Hepatocyte (in vitro differentiated cells): ENCODE measurements at regions not wholly inside any gene's neighbourhood (a gene's known extent, or its start where the extent isn't known, plus 50 kb on each side); places are given as distances from the start of the nearest gene placed in this dataset.

Source experiments
- DNase-seq: peaks from one replicate; pipeline ENCODE4 v3.0.0-alpha.2; 2016; ENCODE audit warnings: low spot score
- H2AFZ ChIP-seq: fragments of 200-600 bp; sonication (generic); 2 replicates; pipeline ENCODE4 v1.6.0; 2016; ENCODE audit warnings: antibody characterized with exemption, mild to moderate bottlenecking
- H3K27ac ChIP-seq: fragments of 200-600 bp; sonication (generic); 2 replicates; pipeline ENCODE4 v1.5.1; 2016; ENCODE audit warnings: mild to moderate bottlenecking
- H3K27me3 ChIP-seq: fragments of 200-600 bp; sonication (generic); 2 replicates; pipeline ENCODE4 v1.6.1; 2016
- H3K36me3 ChIP-seq: fragments of 200-600 bp; sonication (generic); replicated peaks from 2 replicates; pipeline ENCODE4 v1.5.1; 2016; ENCODE audit warnings: low read depth; ENCODE audit not compliant: insufficient read depth
- H3K4me1 ChIP-seq: fragments of 200-600 bp; sonication (generic); 2 replicates; pipeline ENCODE4 v1.5.1; 2016; ENCODE audit warnings: mild to moderate bottlenecking, moderate library complexity; ENCODE audit not compliant: insufficient read depth
- H3K4me2 ChIP-seq: fragments of 200-600 bp; sonication (generic); 2 replicates; pipeline ENCODE4 v1.6.0; 2016
- H3K4me3 ChIP-seq: fragments of 200-600 bp; sonication (generic); 2 replicates; pipeline ENCODE4 v1.5.1; 2016; ENCODE audit warnings: mild to moderate bottlenecking
- H3K79me2 ChIP-seq: fragments of 200-600 bp; sonication (generic); 2 replicates; pipeline ENCODE4 v1.6.0; 2017; ENCODE audit warnings: mild to moderate bottlenecking
- H3K9me2 ChIP-seq: fragments of 200-600 bp; sonication (generic); replicated peaks from 2 replicates; pipeline ENCODE4 v1.6.0; 2017; ENCODE audit warnings: mild to moderate bottlenecking; ENCODE audit not compliant: insufficient read depth
- H3K9me3 ChIP-seq: fragments of 200-600 bp; sonication (generic); 2 replicates; pipeline ENCODE4 v1.5.1; 2016; ENCODE audit warnings: low read depth, mild to moderate bottlenecking
- H4K20me1 ChIP-seq: fragments of 200-600 bp; sonication (generic); 2 replicates; pipeline ENCODE4 v1.6.0; 2016; ENCODE audit warnings: mild to moderate bottlenecking; ENCODE audit not compliant: insufficient read depth, poor library complexity, severe bottlenecking
- EZH2 ChIP-seq: fragments of 200-600 bp; sonication (generic); IDR thresholded peaks from 2 replicates; pipeline ENCODE4 v1.6.1; 2016; ENCODE audit warnings: antibody characterized with exemption, mild to moderate bottlenecking, borderline replicate concordance
- EZH2phosphoT487 ChIP-seq: fragments of 200-600 bp; sonication (generic); IDR thresholded peaks from one replicate; pipeline ENCODE4 v1.6.1; 2018; ENCODE audit warnings: antibody characterized with exemption, mild to moderate bottlenecking, low read depth, moderate library complexity; ENCODE audit not compliant: unreplicated experiment, severe bottlenecking
- WGBS: methylation state at CpG from one replicate; pipeline ENCODE4 v1.1.6; 2016; ENCODE audit warnings: low lambda C conversion rate; ENCODE audit errors: missing lambda C conversion rate; 5-methylcytosine and 5-hydroxymethylcytosine counted together
- TF ChIP-seq, protein P1 (sequence below): fragments of 200-600 bp; sonication (generic); IDR thresholded peaks from 2 replicates; pipeline ENCODE4 v1.5.1; 2016; ENCODE audit warnings: antibody characterized with exemption, mild to moderate bottlenecking; ENCODE audit not compliant: poor library complexity

GRCh38 chr16:26961459-26961858 lies 105.3 kb upstream of the C16orf82 start:
- H3K4me3 ChIP-seq: no peak overlapping the region
- no peaks in the 10 kb centered on the region for H3K79me2 ChIP-seq
- H3K9me2 ChIP-seq: no peaks in the 10 kb centered on the region
- H3K27ac ChIP-seq: no peak overlapping the region
- no peak overlapping the region for H3K4me2 ChIP-seq
- no peaks in the 10 kb centered on the region for H3K36me3 ChIP-seq
- no peak for DNase-seq
- no peak overlapping the region for H2AFZ ChIP-seq
- no peaks in the 10 kb centered on the region for H4K20me1 ChIP-seq
- H3K27me3 ChIP-seq: no peaks in the 10 kb centered on the region
- no peaks in the 10 kb centered on the region for H3K4me1 ChIP-seq
- TF ChIP-seq EZH2phosphoT487 (no peak), EZH2 (no peak)
- TF ChIP-seq, protein P1, sequence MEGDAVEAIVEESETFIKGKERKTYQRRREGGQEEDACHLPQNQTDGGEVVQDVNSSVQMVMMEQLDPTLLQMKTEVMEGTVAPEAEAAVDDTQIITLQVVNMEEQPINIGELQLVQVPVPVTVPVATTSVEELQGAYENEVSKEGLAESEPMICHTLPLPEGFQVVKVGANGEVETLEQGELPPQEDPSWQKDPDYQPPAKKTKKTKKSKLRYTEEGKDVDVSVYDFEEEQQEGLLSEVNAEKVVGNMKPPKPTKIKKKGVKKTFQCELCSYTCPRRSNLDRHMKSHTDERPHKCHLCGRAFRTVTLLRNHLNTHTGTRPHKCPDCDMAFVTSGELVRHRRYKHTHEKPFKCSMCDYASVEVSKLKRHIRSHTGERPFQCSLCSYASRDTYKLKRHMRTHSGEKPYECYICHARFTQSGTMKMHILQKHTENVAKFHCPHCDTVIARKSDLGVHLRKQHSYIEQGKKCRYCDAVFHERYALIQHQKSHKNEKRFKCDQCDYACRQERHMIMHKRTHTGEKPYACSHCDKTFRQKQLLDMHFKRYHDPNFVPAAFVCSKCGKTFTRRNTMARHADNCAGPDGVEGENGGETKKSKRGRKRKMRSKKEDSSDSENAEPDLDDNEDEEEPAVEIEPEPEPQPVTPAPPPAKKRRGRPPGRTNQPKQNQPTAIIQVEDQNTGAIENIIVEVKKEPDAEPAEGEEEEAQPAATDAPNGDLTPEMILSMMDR: no peak
- no peaks in the 10 kb centered on the region for H3K9me3 ChIP-seq

DNA sequence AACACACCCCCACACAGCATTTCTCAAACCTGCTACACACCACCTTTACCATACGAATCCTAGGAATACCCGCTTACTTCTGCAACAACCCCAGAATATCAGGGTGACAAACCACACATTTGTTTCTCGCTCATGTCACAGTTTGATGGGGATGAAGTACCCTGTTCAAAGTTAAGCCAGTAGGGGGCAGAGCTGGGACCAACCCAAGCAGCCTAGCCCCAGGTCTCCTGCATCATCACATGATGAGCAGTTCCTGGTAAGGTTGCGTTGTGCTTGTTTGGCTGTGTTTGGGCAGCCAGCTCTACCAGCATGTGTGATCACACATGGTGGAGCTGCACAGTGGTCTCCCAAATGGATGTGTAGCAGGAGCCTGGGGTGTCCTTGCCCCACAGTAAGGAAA lies 103.6 kb upstream of the C16orf82 start:
- TF ChIP-seq EZH2phosphoT487 (no peak), EZH2 (no peak)
- TF ChIP-seq, protein P1: no peak
- H3K4me1 ChIP-seq: no peaks in the 10 kb centered on the region
- H3K4me2 ChIP-seq: no peak overlapping the region

GRCh38 chr16:26969589-26970231 lies 97.0 kb upstream of the C16orf82 start:
- 75% methylated on average over 6 of the region's 6 CpGs for WGBS
- Histone ChIP-seq H3K9me3 (no peaks in the 10 kb centered on the region), H2AFZ (no peak overlapping the region), H3K4me1 (no peaks in the 10 kb centered on the region), H3K4me2 (no peak overlapping the region), H3K9me2 (no peaks in the 10 kb centered on the region), H3K27ac (no peak overlapping the region), H3K27me3 (no peaks in the 10 kb centered on the region), H3K36me3 (no peaks in the 10 kb centered on the region), H3K79me2 (no peaks in the 10 kb centered on the region), H4K20me1 (no peaks in the 10 kb centered on the region), H3K4me3 (no peak overlapping the region)
- DNase-seq: no peak
- TF ChIP-seq, protein P1: no peak
- TF ChIP-seq EZH2 (no peak), EZH2phosphoT487 (no peak)

More for the DNA sequence above, 103.6 kb upstream of the C16orf82 start:
- DNase-seq: peak; percentile 12
- Histone ChIP-seq H3K27ac (no peak overlapping the region), H3K27me3 (no peaks in the 10 kb centered on the region), H3K4me3 (no peak overlapping the region), H4K20me1 (no peaks in the 10 kb centered on the region), H2AFZ (no peak overlapping the region), H3K79me2 (no peaks in the 10 kb centered on the region), H3K9me2 (no peaks in the 10 kb centered on the region), H3K36me3 (no peaks in the 10 kb centered on the region), H3K9me3 (no peaks in the 10 kb centered on the region)
- WGBS: 63% methylated on average over 4 of the region's 4 CpGs

DNA sequence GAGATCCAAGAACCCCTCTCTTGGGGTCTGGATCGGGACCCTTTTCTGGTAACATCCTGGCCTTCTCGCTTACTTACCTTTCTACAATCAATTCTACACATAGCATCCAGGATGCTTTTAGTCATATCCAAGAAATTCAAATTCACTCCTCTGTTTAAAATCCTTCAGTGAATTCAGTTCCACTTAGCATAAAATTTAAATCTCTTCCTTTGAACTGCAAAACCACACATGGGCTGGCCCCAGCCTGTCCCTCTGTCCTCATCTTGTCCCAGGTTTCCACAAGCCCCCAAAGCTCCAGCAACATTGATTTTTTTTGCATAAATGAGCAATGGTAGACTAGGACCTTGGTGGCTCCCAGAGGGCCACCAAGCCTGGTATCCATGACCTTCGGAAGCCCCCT lies 96.4 kb upstream of the C16orf82 start:
- TF ChIP-seq, protein P1: no peak
- TF ChIP-seq EZH2 (no peak), EZH2phosphoT487 (no peak)
- no peaks in the 10 kb centered on the region for H3K9me3 ChIP-seq
- H3K79me2 ChIP-seq: no peaks in the 10 kb centered on the region
- H3K4me1 ChIP-seq: no peaks in the 10 kb centered on the region
- H3K27ac ChIP-seq: no peak overlapping the region
- no peaks in the 10 kb centered on the region for H4K20me1 ChIP-seq
- H3K27me3 ChIP-seq: no peaks in the 10 kb centered on the region
- no peak overlapping the region for H2AFZ ChIP-seq
- H3K4me2 ChIP-seq: no peak overlapping the region
- H3K4me3 ChIP-seq: no peak overlapping the region
- H3K36me3 ChIP-seq: no peaks in the 10 kb centered on the region
- 97% methylated on average over 3 of the region's 3 CpGs for WGBS
- no peaks in the 10 kb centered on the region for H3K9me2 ChIP-seq
- DNase-seq: no peak
